SJSA1 (cell line): ENCODE measurements at regions not wholly inside any gene's neighbourhood (a gene's known extent, or its start where the extent isn't known, plus 50 kb on each side); places are given as distances from the start of the nearest gene placed in this dataset.
A peak's percentile ranks its signal among the peaks of the same experiment; 100 is the strongest.

Source experiments
- DNase-seq, 2 experiments: peaks; one replicate each; pipeline ENCODE4 v3.0.0-alpha.2; 2015 to 2020; ENCODE audit warnings: low spot score in 2 of 2, low read depth in 1 of 2
- H3K27ac ChIP-seq: fragments of 250-450 bp; sonication (Bioruptor Pico); 2 replicates; pipeline ENCODE4 v1.5.1; 2020; ENCODE audit warnings: mild to moderate bottlenecking, moderate library complexity
- H3K27me3 ChIP-seq: fragments of 250-450 bp; sonication (Bioruptor Pico); replicated peaks from 2 replicates; pipeline ENCODE4 v1.5.1; 2020; ENCODE audit warnings: mild to moderate bottlenecking, moderate library complexity
- H3K36me3 ChIP-seq: fragments of 250-450 bp; sonication (Bioruptor Pico); 2 replicates; pipeline ENCODE4 v1.5.1; 2020; ENCODE audit warnings: mild to moderate bottlenecking
- H3K4me1 ChIP-seq: fragments of 250-450 bp; sonication (Bioruptor Pico); replicated peaks from 2 replicates; pipeline ENCODE4 v1.6.1; 2021; ENCODE audit warnings: mild to moderate bottlenecking
- H3K4me3 ChIP-seq: fragments of 250-450 bp; sonication (Bioruptor Pico); 2 replicates; pipeline ENCODE4 v1.5.1; 2020; ENCODE audit warnings: mild to moderate bottlenecking
- H3K9me3 ChIP-seq: fragments of 250-450 bp; sonication (Bioruptor Pico); replicated peaks from 2 replicates; pipeline ENCODE4 v1.5.1; 2020; ENCODE audit warnings: mild to moderate bottlenecking

DNA sequence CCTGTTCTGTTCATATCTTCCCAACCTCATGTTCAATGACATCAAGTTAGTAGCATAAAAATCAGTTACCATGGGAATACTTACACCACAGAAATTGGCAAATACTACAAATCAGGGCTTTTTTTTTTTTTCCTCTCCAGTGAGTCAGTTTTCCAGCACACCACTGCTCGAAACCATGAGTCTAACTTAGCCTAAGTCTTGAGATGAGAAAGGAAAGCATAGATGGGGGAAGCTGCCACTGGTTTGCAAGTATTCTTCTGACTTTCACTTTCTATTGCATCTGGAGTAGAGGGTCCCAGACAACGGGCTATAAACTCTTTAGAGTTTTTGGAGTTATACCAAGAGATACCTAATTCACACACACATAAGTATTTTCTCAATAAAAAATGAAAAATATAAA, 416.1 kb upstream of the LMCD1 start:
- no peaks in the 10 kb centered on the region for H3K27me3 ChIP-seq
- no peak overlapping the region for H3K27ac ChIP-seq
- H3K36me3 ChIP-seq = no peaks in the 10 kb centered on the region
- H3K4me1 ChIP-seq = no peaks in the 10 kb centered on the region
- no peak for DNase-seq
- H3K9me3 ChIP-seq = no peaks in the 10 kb centered on the region
- H3K4me3 ChIP-seq = no peak overlapping the region

DNA sequence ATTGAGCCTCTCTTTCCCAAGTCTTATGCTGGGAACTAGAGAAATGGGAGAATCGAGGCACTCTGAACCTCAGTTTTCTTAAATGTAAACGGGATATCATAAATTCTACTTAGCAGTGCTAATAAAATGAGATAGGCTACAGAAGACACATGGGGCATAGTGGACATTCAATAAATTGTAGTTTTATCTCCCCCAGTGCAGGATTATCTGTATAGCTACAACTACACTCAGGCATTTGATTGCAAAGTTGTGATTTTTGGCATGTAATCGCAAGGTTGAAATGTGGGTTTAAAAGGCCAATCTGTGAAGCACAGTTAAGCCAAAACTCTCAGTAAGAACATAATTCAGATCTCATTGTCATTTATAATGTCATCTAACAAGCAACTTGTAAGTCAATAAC, 413.7 kb upstream of the LMCD1 start:
- H3K27me3 ChIP-seq = no peaks in the 10 kb centered on the region

DNA sequence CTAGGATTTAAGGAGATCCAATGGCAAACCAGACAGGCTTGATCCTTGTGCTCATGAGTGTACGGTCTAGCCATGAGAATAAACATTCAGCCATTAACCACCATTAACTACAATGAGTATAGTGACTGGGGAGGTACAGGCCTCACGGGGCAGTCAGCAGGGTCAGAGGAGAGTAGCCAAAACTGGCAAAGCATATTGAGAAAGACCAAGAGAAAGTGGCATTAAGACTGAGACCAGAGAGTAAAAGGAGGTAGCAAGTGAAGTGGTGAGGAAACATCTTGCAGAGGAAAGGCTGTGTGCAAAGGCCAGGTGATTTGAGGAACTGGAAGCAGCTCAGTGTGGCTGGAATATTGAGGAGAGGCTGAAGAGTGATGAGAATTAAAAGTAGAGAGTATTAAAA, 407.2 kb upstream of the LMCD1 start:
- Histone ChIP-seq H3K4me3 (no peak overlapping the region), H3K9me3 (no peaks in the 10 kb centered on the region), H3K27ac (no peak overlapping the region), H3K36me3 (no peaks in the 10 kb centered on the region), H3K27me3 (no peaks in the 10 kb centered on the region), H3K4me1 (no peaks in the 10 kb centered on the region)
- DNase-seq = no peak

More for the DNA sequence above, 413.7 kb upstream of the LMCD1 start:
- Histone ChIP-seq H3K9me3 (no peaks in the 10 kb centered on the region), H3K4me3 (no peak overlapping the region), H3K27ac (no peak overlapping the region), H3K36me3 (no peaks in the 10 kb centered on the region), H3K4me1 (no peaks in the 10 kb centered on the region)
- no peak for DNase-seq

DNA sequence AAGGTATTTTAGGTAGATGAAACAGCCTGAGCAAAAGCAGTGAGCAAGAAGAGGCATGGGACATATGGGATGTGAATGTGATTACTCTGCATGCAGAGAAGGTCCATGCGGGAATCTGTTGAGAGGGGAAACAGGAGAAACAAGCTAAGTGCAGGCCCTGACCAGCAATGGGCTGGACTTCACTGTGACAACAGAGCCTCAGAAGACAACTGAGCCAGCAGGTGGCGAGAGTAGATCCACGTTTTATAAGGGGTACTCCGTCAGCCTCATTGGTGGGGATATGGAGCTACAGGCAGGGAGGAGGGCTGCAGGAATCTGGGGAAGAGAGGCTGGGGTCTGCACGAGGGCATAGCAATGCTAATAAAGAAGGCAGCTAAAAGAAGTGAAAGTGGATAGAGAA, 405.9 kb upstream of the LMCD1 start:
- no peak overlapping the region for H3K27ac ChIP-seq
- no peaks in the 10 kb centered on the region for H3K9me3 ChIP-seq
- no peaks in the 10 kb centered on the region for H3K4me1 ChIP-seq
- H3K4me3 ChIP-seq = no peak overlapping the region
- no peaks in the 10 kb centered on the region for H3K36me3 ChIP-seq
- H3K27me3 ChIP-seq = no peaks in the 10 kb centered on the region
- DNase-seq = no peak

DNA sequence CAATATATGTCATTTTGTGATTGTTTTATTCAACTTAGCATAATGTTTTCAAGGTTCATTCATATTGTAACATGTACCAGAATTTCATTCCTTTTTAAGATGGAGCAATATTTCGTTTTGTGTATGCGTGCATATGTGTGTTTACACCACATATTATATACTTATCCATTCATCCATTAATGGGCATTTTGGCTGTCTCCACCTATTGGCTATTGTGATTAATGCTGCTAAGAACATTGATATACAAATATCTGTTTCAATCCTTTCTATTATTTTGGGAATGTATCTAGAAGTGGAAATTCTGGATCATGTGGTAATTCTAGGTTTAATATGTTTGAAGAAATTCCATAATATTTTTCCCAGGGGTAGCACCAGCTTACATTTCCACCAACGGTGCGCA, 403.9 kb upstream of the LMCD1 start:
- Histone ChIP-seq H3K27me3 (no peaks in the 10 kb centered on the region), H3K4me3 (no peak overlapping the region), H3K9me3 (no peaks in the 10 kb centered on the region), H3K27ac (no peak overlapping the region), H3K4me1 (no peaks in the 10 kb centered on the region), H3K36me3 (no peaks in the 10 kb centered on the region)
- DNase-seq = no peak

DNA sequence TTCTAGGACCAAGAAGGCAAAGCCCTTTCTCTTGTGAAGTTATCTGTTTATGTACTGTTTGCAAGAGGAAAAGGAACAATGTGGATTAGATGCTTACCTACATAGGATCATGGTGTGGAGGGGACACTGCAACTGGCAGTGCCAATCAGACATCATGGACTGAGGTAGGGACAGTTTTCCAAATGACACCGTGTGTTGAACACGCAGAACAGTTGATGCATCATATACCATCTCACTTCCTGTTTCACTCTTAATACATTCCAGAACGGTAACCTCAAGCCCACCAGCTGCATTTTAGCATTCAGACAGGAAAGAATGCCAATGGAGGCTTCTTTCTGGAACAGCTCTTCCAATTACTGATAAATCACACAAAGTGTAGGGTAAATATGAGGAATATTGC, 397.7 kb upstream of the LMCD1 start:
- H3K4me1 ChIP-seq = no peaks in the 10 kb centered on the region

DNA sequence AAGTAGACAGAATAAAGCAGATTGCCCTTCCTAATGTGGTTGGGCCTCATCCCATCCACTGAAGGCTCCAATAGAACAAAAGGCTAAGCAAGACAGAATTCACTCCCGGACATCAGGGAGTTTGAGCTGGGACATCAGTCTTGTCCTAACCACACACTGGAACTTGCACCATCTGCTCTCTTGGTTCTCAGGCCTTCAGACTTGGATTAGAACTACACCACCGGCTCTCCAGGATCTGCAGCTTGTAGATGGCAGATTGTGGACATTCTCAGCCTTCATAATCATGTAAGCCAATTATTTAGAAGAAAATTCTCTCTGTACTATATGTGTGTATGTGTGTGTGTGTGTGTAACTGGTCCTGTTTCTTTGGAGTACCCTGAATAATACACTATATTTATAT, 394.7 kb upstream of the LMCD1 start:
- H3K36me3 ChIP-seq = no peaks in the 10 kb centered on the region
- H3K27ac ChIP-seq = no peak overlapping the region
- no peaks in the 10 kb centered on the region for H3K27me3 ChIP-seq
- H3K4me3 ChIP-seq = no peak overlapping the region
- no peak for DNase-seq
- no peaks in the 10 kb centered on the region for H3K4me1 ChIP-seq
- H3K9me3 ChIP-seq = no peaks in the 10 kb centered on the region

More for the DNA sequence above, 397.7 kb upstream of the LMCD1 start:
- Histone ChIP-seq H3K4me3 (no peak overlapping the region), H3K27me3 (no peaks in the 10 kb centered on the region), H3K9me3 (no peaks in the 10 kb centered on the region), H3K27ac (no peak overlapping the region), H3K36me3 (no peaks in the 10 kb centered on the region)
- DNase-seq = no peak

DNA sequence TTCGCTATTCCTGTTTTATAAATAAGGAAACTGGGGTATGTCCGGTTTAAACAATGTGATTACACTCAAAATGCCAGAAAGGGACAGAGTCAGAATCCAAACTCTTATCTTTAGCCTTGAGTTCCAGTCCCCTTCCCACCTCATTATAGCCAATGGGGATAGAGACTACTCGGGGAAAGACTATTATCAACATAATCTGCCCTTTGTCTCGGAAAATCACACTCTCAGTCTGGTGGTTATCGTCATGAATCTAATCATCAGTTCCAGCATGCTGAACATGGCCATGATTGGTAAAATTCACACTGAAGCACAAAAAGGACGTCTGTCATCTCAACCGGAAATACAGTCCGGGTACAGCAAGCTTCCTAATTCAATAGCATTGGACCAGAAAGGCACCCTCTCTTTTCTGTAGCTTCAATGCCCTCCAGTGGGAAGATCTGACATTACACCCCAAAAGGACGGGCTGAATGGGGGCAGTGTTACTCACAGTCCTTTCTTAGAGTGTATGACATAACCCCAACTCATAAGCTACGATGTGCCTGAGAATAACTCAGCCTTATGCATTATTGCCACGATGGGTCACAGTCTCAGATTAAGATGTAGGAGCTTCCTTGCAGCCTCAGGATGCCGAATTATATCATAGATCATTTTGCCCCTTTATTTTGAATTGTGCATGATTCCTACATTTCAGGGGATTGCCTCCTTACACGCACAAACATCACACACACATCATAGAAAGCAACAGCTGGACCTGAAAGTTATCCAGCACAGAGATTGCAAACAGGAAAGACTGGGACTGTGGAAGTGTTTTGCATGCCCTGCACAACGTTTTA, 390.4 kb upstream of the LMCD1 start:
- H3K36me3 ChIP-seq = no peaks in the 10 kb centered on the region
- no peaks in the 10 kb centered on the region for H3K9me3 ChIP-seq
- peak; percentile 47 to 59 for DNase-seq
- H3K27me3 ChIP-seq = no peaks in the 10 kb centered on the region
- H3K4me3 ChIP-seq = no peak overlapping the region
- no peaks in the 10 kb centered on the region for H3K4me1 ChIP-seq
- H3K27ac ChIP-seq = no peak overlapping the region

DNA sequence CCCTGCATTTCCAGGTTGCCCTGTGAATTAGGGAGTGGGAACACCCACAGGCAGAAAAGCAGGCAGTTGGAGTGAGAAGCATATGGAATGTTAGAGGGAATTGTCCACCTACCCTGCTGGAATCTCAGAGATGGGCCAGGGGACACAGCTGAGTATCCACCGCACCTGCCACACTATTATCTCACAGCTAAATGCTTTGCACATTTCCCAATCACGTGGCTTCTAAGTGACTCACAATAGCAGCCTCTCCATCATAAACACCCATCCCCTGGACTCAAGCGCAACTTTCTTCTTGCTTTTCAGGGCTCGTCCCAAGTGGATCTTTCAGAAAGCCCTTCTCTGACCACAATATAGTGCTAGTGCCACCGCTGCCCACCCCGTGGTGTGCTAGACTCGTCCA, 389.0 kb upstream of the LMCD1 start:
- H3K4me3 ChIP-seq = no peak overlapping the region

DNA sequence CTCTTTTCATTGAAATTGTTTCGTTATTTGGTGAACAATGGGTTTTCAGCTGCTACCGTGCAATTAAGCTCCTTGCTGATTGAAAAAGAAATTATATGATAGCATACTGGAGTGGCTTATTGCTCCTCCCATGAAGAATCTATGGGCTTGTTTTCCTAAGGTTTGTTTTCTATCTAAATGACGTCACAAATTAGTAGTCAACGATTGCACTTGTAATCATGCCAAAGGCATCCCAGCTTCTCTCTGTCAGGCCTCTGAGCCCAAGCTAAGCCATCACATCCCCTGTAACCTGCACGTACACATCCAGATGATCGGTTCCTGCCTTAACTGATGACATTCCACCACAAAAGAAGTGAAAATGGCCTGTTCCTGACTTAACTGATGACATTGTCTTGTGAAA, 388.0 kb upstream of the LMCD1 start:
- Histone ChIP-seq H3K4me1 (no peaks in the 10 kb centered on the region), H3K27ac (no peak overlapping the region), H3K27me3 (no peaks in the 10 kb centered on the region), H3K4me3 (no peak overlapping the region), H3K36me3 (no peaks in the 10 kb centered on the region), H3K9me3 (no peaks in the 10 kb centered on the region)
- DNase-seq = no peak

More for the DNA sequence above, 389.0 kb upstream of the LMCD1 start:
- H3K9me3 ChIP-seq = no peaks in the 10 kb centered on the region
- no peak overlapping the region for H3K27ac ChIP-seq
- H3K27me3 ChIP-seq = no peaks in the 10 kb centered on the region
- no peak for DNase-seq
- H3K36me3 ChIP-seq = no peaks in the 10 kb centered on the region
- no peaks in the 10 kb centered on the region for H3K4me1 ChIP-seq

DNA sequence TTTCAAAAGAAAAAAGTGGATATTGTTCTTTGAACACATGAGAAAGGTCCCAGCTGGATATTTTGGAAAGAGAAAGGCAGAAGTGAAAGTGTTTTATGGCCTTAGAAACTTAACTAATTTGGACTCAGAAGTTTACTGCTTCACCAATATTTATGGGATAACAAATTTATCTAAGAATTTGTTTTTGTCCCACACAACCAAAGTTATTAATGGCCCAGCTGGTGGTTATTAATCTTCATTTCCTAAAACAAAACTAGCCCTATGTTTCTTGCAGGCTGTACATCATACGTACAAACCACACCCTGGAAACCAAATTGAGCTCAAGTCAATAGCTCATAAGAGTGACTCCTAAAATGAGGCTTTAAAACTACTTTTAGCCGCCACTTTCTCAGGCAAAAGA, 372.9 kb upstream of the LMCD1 start:
- Histone ChIP-seq H3K9me3 (no peaks in the 10 kb centered on the region), H3K36me3 (no peaks in the 10 kb centered on the region), H3K27ac (no peak overlapping the region), H3K4me1 (no peaks in the 10 kb centered on the region), H3K27me3 (no peaks in the 10 kb centered on the region), H3K4me3 (no peak overlapping the region)
- no peak for DNase-seq

DNA sequence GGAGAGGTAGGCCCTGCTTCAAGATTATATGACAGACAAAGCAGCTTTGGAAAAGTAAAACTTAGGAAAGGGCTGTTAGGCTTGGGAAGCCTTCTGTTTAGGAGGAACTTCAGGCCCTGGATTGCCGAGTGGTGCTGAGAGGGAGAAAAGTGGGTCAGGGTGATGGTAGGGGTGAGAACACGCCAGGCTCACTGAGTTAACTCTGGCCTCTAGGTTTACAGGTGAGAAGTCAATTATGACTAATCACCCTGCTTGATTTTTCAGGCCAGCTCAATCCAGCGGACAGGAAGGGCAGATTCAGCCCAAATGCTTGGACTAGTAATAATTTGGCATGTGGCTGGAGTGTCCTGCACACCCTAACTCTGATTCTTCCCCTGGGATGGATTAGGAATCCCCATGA, 365.1 kb upstream of the LMCD1 start:
- DNase-seq = no peak
- Histone ChIP-seq H3K36me3 (no peaks in the 10 kb centered on the region), H3K4me3 (no peak overlapping the region), H3K9me3 (no peaks in the 10 kb centered on the region), H3K4me1 (no peaks in the 10 kb centered on the region), H3K27me3 (no peaks in the 10 kb centered on the region), H3K27ac (no peak overlapping the region)

DNA sequence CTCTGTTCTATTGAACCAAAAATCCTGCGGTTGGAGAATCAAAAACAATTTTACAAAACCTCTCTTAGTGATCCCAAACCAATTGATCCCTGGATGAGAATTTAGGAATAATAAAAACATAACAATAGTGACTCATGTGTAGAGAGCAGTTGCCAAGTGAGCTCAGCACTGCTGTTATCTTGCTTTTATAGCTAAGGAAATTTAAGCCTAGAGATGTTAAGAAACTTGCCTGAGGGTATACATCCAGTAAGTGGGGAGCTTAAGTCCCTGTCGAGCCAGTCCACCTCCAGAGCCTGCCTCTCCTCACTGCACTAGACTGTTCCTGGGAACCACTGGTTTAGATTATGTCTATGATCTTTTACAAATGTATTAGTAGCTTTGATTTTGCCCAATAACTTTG, 358.4 kb upstream of the LMCD1 start:
- Histone ChIP-seq H3K4me3 (no peak overlapping the region), H3K4me1 (no peaks in the 10 kb centered on the region), H3K27me3 (no peaks in the 10 kb centered on the region), H3K27ac (no peak overlapping the region), H3K9me3 (no peaks in the 10 kb centered on the region), H3K36me3 (no peaks in the 10 kb centered on the region)
- no peak for DNase-seq

DNA sequence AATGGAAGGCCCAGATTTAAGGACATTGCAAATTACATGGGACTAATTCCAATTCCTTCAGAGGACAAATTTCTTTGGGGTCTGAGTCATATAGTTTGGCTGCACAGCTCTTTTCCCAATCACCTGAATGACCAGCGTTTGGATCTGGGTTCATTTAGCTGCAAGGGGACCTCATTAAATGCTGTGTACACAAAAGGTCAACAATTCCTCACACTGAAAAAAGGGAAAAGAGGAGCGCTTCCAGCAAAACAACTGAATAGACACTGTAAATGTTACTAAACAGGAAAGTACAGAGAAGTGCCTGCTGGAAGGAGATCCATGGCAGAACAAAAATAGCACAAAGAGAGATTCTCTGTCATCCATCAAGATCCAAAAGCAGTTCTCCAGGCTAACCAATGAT, 356.0 kb upstream of the LMCD1 start:
- H3K27ac ChIP-seq = no peak overlapping the region
- no peaks in the 10 kb centered on the region for H3K27me3 ChIP-seq
- no peak overlapping the region for H3K4me3 ChIP-seq
- no peaks in the 10 kb centered on the region for H3K36me3 ChIP-seq
- H3K4me1 ChIP-seq = no peaks in the 10 kb centered on the region
- no peak for DNase-seq
- H3K9me3 ChIP-seq = no peaks in the 10 kb centered on the region

DNA sequence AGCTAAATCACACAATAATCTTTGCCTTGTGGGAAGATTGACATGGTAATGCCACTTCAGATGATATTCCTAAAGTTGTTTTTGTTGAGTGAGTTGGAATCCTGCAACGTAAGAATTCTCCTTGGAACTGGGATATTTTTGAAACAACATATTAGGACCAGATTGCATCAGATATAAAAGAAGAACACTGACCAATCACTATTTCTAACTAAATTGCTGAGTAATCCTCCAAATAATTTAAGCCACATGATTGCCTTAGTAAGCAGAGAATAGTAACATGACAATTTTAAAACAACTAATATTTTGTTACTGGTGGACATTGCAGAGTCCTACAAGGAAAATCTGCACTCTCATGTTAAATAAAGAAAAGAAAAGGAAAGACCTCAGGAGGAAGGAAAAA, 353.9 kb upstream of the LMCD1 start:
- no peaks in the 10 kb centered on the region for H3K27me3 ChIP-seq
- H3K27ac ChIP-seq = no peak overlapping the region
- H3K4me1 ChIP-seq = no peaks in the 10 kb centered on the region
- no peak overlapping the region for H3K4me3 ChIP-seq
- H3K36me3 ChIP-seq = no peaks in the 10 kb centered on the region
- no peaks in the 10 kb centered on the region for H3K9me3 ChIP-seq
- DNase-seq = no peak
